HepG2 (cell line): ENCODE measurements at regions not wholly inside any gene's neighbourhood (a gene's known extent, or its start where the extent isn't known, plus 50 kb on each side); places are given as distances from the start of the nearest gene placed in this dataset.

Experiments
- ATAC-seq: fragments of 200-7000 bp; cut with Tn5 transposase; 3 replicates; pipeline ENCODE4 v1.9.1; 2020; ENCODE audit warnings: mild to moderate bottlenecking, moderate library complexity
- BruUV-seq: library from RNA; stranded (reverse); fragments of 400-500 nt; replicated peaks from 2 replicates; lab custom pipeline; 2021; lab: Mats Ljungman, UMichigan
- CTCF ChIA-PET: fragments of 300-600 bp; formaldehyde crosslinking; extraction: SDS; loops from one replicate; lab custom pipeline; 2021; ENCODE audit warnings: low total read pairs, inconsistent platforms, low intra/inter-chr PET ratio; lab: Yijun Ruan, JAX
- POLR2A ChIA-PET: fragments of 350-600 bp; sonication (Branson Sonifier 250); formaldehyde crosslinking; loops from one replicate; lab custom pipeline; 2020; ENCODE audit warnings: antibody characterized with exemption, inconsistent platforms; lab: Yijun Ruan, JAX
- DNase-seq: peaks from one replicate; pipeline ENCODE4 v3.0.0-alpha.2; 2015; ENCODE audit warnings: low spot score
- FAIRE-seq: peaks from 3 replicates; lab custom pipeline; 2011; peaks lifted over from hg19 to GRCh38; lab: Jason Lieb, UNC
- H2AFZ ChIP-seq: one replicate; pipeline ENCODE4 v1.6.1; 2011; ENCODE audit warnings: low read length, inconsistent platforms
- H3K27ac ChIP-seq: fragments of 300-600 bp; 3 replicates; pipeline ENCODE4 v1.8.0; 2011; ENCODE audit warnings: mixed run types, mild to moderate bottlenecking, mixed read lengths, low read length, inconsistent platforms; ENCODE audit not compliant: insufficient read depth; ENCODE audit errors: extremely low read length
- H3K27me3 ChIP-seq, 2 experiments: fragments of 200-600 bp in 1 of 2; 2 replicates in 1 of 2; 3 replicates in 1 of 2; pipeline versions ENCODE4 v1.6.0 to v1.8.0; 2011; ENCODE audit warnings: low read length in 2 of 2, mild to moderate bottlenecking in 2 of 2, moderate library complexity in 2 of 2, inconsistent platforms in 1 of 2; ENCODE audit not compliant: insufficient read depth in 2 of 2, control insufficient read depth in 1 of 2
- H3K36me3 ChIP-seq, 2 experiments: fragments of 200-600 bp in 1 of 2; replicated peaks in 1 of 2; 2 replicates in 1 of 2; 3 replicates in 1 of 2; pipeline versions ENCODE4 v1.5.1 to v1.8.0; 2011; ENCODE audit warnings: low read length in 2 of 2, inconsistent platforms in 1 of 2; ENCODE audit not compliant: insufficient read depth in 2 of 2, control insufficient read depth in 1 of 2
- H3K4me1 ChIP-seq: 2 replicates; pipeline ENCODE4 v1.5.1; 2012; ENCODE audit warnings: low read length, inconsistent platforms; ENCODE audit not compliant: insufficient read depth
- H3K4me2 ChIP-seq: 2 replicates; pipeline ENCODE4 v1.6.0; 2011; ENCODE audit warnings: low read depth, low read length, inconsistent platforms
- H3K4me3 ChIP-seq, 3 experiments: fragments of 200-600 bp in 1 of 3; sonication (generic), shearing (Covaris generic) in 1 of 3; replicated peaks in 1 of 3; 2 replicates each; pipeline ENCODE4 v1.5.1; 2011 to 2016; ENCODE audit warnings: low read length in 3 of 3, inconsistent platforms in 2 of 3, low read depth in 2 of 3, mild to moderate bottlenecking in 2 of 3, control low read depth in 1 of 3, mixed read lengths in 1 of 3; ENCODE audit not compliant: insufficient read depth in 1 of 3
- H3K79me2 ChIP-seq: one replicate; pipeline ENCODE4 v1.6.1; 2011; ENCODE audit warnings: low read length, inconsistent platforms; ENCODE audit not compliant: insufficient read depth
- H3K9ac ChIP-seq: 2 replicates; pipeline ENCODE4 v1.6.0; 2011; ENCODE audit warnings: mild to moderate bottlenecking, low read depth, low read length, inconsistent platforms; ENCODE audit not compliant: insufficient read depth
- H3K9me3 ChIP-seq: 2 replicates; pipeline ENCODE4 v1.5.1; 2012; ENCODE audit warnings: mild to moderate bottlenecking, low read length
- H4K20me1 ChIP-seq: 2 replicates; pipeline ENCODE4 v1.6.0; 2011; ENCODE audit warnings: inconsistent platforms, mild to moderate bottlenecking, low read length, moderate library complexity; ENCODE audit not compliant: insufficient read depth
- STAG1 ChIP-seq: sonication (generic); formaldehyde crosslinking; IDR thresholded peaks from 2 replicates; pipeline ENCODE4 v1.4.0; 2020; ENCODE audit warnings: missing genetic modification reagents
- ZNF773 ChIP-seq: sonication (generic); formaldehyde crosslinking; IDR thresholded peaks from 2 replicates; pipeline ENCODE4 v1.4.0; 2020; ENCODE audit warnings: missing genetic modification reagents, borderline replicate concordance
- WGBS: methylation state at CpG from one replicate; pipeline ENCODE4 v1.1.6; 2017; ENCODE audit warnings: low lambda C conversion rate; 5-methylcytosine and 5-hydroxymethylcytosine counted together
- in situ Hi-C: cut with HindIII; loops from 2 replicates; pipeline ENCODE4 v1.10.0; 2017; ENCODE audit warnings: low pct_unique_long_range_greater_than_20kb; ENCODE audit not compliant: extremely low pct_ligation_motif_present
- intact Hi-C: fragments of 100-400 bp; cut with micrococcal nuclease; formaldehyde crosslinking; loops from one replicate; pipeline ENCODE4 v1.10.0; 2022; ENCODE audit not compliant: unreplicated experiment
- TF ChIP-seq, protein P1 (sequence below): sonication (generic); formaldehyde crosslinking; IDR thresholded peaks from 2 replicates; pipeline ENCODE4 v1.5.0; 2020; ENCODE audit warnings: mild to moderate bottlenecking, missing genetic modification reagents, moderate library complexity
- TF ChIP-seq, protein P2 (sequence below): IDR thresholded peaks from 2 replicates; pipeline ENCODE4 v1.6.1; 2016; ENCODE audit warnings: missing genetic modification reagents, missing compliant biosample characterization
- TF ChIP-seq, protein P3 (sequence below): sonication (generic); formaldehyde crosslinking; IDR thresholded peaks from 2 replicates; pipeline ENCODE4 v1.8.0; 2022; ENCODE audit warnings: low read depth, missing genetic modification reagents

DNA sequence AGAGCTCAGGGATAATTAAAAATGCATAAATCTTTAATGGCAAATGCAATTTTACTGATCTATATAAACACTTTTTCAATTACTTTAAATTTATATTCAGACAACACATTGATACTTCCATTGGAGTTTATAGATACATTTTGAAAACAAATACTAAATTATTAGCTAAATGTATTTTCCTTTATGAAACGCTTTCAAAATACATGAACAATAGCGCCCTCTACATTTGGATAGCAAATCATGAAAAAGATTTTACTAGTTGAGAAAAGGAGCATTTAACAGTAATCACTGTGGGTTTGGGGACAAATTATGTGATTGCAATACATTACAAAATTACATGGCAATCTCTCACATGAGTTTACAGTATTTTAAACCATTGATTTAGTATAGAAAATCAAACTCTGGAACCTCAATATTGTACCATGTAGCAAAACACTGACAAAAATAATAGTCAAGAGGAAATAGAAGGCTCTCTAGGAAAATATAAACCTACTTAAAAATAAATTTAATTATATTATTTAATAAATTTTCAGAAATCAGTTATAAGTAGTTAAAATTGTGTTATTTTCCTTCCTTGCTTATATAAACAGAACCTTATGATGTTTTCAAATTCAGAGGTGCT is 207.9 kb downstream of the ZIC1 start:
- Histone ChIP-seq H3K36me3 (no peaks in the 10 kb centered on the region), H3K9me3 (no peaks in the 10 kb centered on the region), H3K9ac (no peak overlapping the region), H3K27ac (no peak overlapping the region), H3K4me2 (no peak overlapping the region), H4K20me1 (no peaks in the 10 kb centered on the region)
- FAIRE-seq (no peak), ATAC-seq (no peak)
- WGBS, result 0% methylated on average over 2 of the region's 2 CpGs
- no TSS peak for BruUV-seq
- in situ Hi-C loops, result no loop called here
- POLR2A ChIA-PET, result no interaction called here
- TF ChIP-seq STAG1 (peak; percentile 33; the same call in 1 of the 2 replicates), ZNF773 (CRISPR knock-in tag) (no peak)
- TF ChIP-seq, protein P1, sequence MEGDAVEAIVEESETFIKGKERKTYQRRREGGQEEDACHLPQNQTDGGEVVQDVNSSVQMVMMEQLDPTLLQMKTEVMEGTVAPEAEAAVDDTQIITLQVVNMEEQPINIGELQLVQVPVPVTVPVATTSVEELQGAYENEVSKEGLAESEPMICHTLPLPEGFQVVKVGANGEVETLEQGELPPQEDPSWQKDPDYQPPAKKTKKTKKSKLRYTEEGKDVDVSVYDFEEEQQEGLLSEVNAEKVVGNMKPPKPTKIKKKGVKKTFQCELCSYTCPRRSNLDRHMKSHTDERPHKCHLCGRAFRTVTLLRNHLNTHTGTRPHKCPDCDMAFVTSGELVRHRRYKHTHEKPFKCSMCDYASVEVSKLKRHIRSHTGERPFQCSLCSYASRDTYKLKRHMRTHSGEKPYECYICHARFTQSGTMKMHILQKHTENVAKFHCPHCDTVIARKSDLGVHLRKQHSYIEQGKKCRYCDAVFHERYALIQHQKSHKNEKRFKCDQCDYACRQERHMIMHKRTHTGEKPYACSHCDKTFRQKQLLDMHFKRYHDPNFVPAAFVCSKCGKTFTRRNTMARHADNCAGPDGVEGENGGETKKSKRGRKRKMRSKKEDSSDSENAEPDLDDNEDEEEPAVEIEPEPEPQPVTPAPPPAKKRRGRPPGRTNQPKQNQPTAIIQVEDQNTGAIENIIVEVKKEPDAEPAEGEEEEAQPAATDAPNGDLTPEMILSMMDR (CRISPR knock-in tag), result peak; percentile 35
- TF ChIP-seq, protein P2, sequence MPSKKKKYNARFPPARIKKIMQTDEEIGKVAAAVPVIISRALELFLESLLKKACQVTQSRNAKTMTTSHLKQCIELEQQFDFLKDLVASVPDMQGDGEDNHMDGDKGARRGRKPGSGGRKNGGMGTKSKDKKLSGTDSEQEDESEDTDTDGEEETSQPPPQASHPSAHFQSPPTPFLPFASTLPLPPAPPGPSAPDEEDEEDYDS (CRISPR knock-in tag), result no peak
- TF ChIP-seq, protein P3, sequence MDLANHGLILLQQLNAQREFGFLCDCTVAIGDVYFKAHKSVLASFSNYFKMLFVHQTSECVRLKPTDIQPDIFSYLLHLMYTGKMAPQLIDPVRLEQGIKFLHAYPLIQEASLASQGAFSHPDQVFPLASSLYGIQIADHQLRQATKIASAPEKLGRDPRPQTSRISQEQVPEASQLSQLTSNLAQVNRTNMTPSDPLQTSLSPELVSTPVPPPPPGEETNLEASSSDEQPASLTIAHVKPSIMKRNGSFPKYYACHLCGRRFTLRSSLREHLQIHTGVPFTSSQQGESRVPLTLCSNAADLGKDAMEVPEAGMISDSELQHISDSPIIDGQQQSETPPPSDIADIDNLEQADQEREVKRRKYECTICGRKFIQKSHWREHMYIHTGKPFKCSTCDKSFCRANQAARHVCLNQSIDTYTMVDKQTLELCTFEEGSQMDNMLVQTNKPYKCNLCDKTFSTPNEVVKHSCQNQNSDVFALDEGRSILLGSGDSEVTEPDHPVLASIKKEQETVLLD (CRISPR knock-in tag), result no peak
- TF ChIP-seq, all 625 proteins: peak for 2
- Histone ChIP-seq H3K27me3 (no peaks in the 10 kb centered on the region), H2AFZ (no peak overlapping the region), H3K79me2 (no peaks in the 10 kb centered on the region), H3K4me3 (no peak overlapping the region), H3K4me1 (no peaks in the 10 kb centered on the region)
- CTCF ChIA-PET, result no interaction called here
- intact Hi-C loops, result loop anchor here (10.0 kb wide), 1 partner anchor 252 kb away; no protein-coding TSS in a partner anchor
- DNase-seq, result peak; percentile 18
